MM.1S (cell line): ENCODE measurements at regions not wholly inside any gene's neighbourhood (a gene's known extent, or its start where the extent isn't known, plus 50 kb on each side); places are given as distances from the start of the nearest gene placed in this dataset.

Experiments used
- CTCF ChIP-seq: fragments of 300-600 bp; sonication (generic); IDR thresholded peaks from 2 replicates; pipeline ENCODE4 v1.5.1; 2016; ENCODE audit warnings: antibody characterized with exemption, low read length, mixed read lengths
- EZH2 ChIP-seq: fragments of 300-600 bp; sonication (generic); optimal IDR thresholded peaks from 2 replicates; pipeline ENCODE3; 2017; ENCODE audit warnings: low read depth, mild to moderate bottlenecking, antibody characterized with exemption, low read length, mixed read lengths
- EZH2phosphoT487 ChIP-seq: fragments of 300-600 bp; sonication (generic); IDR thresholded peaks from 2 replicates; pipeline ENCODE4 v1.6.1; 2018; ENCODE audit warnings: antibody characterized with exemption, low read length

- TF ChIP-seq CTCF (no peak), EZH2 (no peak), EZH2phosphoT487 (no peak)
Observed at GRCh38 chr18:34971313-34971712, 69.9 kb upstream of the MAPRE2 start.
